GM06990 (cell line): ENCODE measurements at regions not wholly inside any gene's neighbourhood (a gene's known extent, or its start where the extent isn't known, plus 50 kb on each side); places are given as distances from the start of the nearest gene placed in this dataset.
"Not testable (repeated sequence)": the region's sequence is repeated elsewhere in the genome, so short reads cannot be mapped to it uniquely, and the experiment has no call there.

Source experiments
- DNase-seq: peaks from one replicate; pipeline ENCODE4 v3.0.0-alpha.2; 2011; ENCODE audit not compliant: insufficient read length; ENCODE audit errors: extremely low read depth
- H3K27me3 ChIP-seq: replicated peaks from 2 replicates; pipeline ENCODE4 v1.6.0; 2011; ENCODE audit warnings: low read length; ENCODE audit not compliant: control insufficient read depth, insufficient read depth
- H3K36me3 ChIP-seq: 2 replicates; pipeline ENCODE4 v1.5.1; 2011; ENCODE audit warnings: low read length; ENCODE audit not compliant: control insufficient read depth, insufficient read depth
- H3K4me3 ChIP-seq: replicated peaks from 2 replicates; pipeline ENCODE4 v1.5.1; 2011; ENCODE audit warnings: low read depth, mild to moderate bottlenecking, control low read depth, low read length
- CTCF ChIP-seq: IDR thresholded peaks from 2 replicates; pipeline ENCODE4 v1.5.1; 2011; ENCODE audit warnings: low read length, control low read depth, mild to moderate bottlenecking, inconsistent platforms; ENCODE audit not compliant: insufficient read depth, poor library complexity, severe bottlenecking

GRCh38 chr4:160347197-160347596 is 1244.3 kb downstream of the RAPGEF2 start:
- Histone ChIP-seq H3K27me3 (no peaks in the 10 kb centered on the region), H3K36me3 (no peaks in the 10 kb centered on the region), H3K4me3 (no peak overlapping the region)
- no peak for TF ChIP-seq CTCF
- no peak for DNase-seq

- Histone ChIP-seq H3K27me3 (no peaks in the 10 kb centered on the region), H3K36me3 (no peaks in the 10 kb centered on the region), H3K4me3 (no peak overlapping the region)
- no peak for DNase-seq
- TF ChIP-seq CTCF: no peak
Observed at GRCh38 chr4:160350944-160351343, 1248.1 kb downstream of the RAPGEF2 start.

GRCh38 chr4:160352637-160353036 is 1249.8 kb downstream of the RAPGEF2 start:
- no peak for DNase-seq
- H3K36me3 ChIP-seq: no peaks in the 10 kb centered on the region
- TF ChIP-seq CTCF: no peak
- H3K27me3 ChIP-seq: no peaks in the 10 kb centered on the region
- H3K4me3 ChIP-seq: no peak overlapping the region

- Histone ChIP-seq H3K4me3 (no peak overlapping the region), H3K36me3 (no peaks in the 10 kb centered on the region)
- DNase-seq: no peak
Observed at GRCh38 chr4:160353548-160353947, 1250.7 kb downstream of the RAPGEF2 start.

GRCh38 chr4:160362478-160362877 is 1259.6 kb downstream of the RAPGEF2 start:
- H3K4me3 ChIP-seq: no peak overlapping the region
- H3K27me3 ChIP-seq: no peaks in the 10 kb centered on the region
- no peaks in the 10 kb centered on the region for H3K36me3 ChIP-seq
- no peak for DNase-seq
- no peak for TF ChIP-seq CTCF

More at GRCh38 chr4:160353548-160353947, 1250.7 kb downstream of the RAPGEF2 start:
- H3K27me3 ChIP-seq: no peaks in the 10 kb centered on the region
- TF ChIP-seq CTCF: no peak

GRCh38 chr4:160364217-160364616 is 1261.3 kb downstream of the RAPGEF2 start:
- no peak for TF ChIP-seq CTCF
- Histone ChIP-seq H3K4me3 (no peak overlapping the region), H3K36me3 (no peaks in the 10 kb centered on the region), H3K27me3 (no peaks in the 10 kb centered on the region)
- no peak for DNase-seq

- H3K27me3 ChIP-seq, H3K36me3 ChIP-seq, H3K4me3 ChIP-seq, DNase-seq: not testable (repeated sequence)
Observed at GRCh38 chr4:160364665-160365064, 1261.8 kb downstream of the RAPGEF2 start.

- H3K36me3 ChIP-seq, H3K4me3 ChIP-seq, DNase-seq, H3K27me3 ChIP-seq: not testable (repeated sequence)
Observed at GRCh38 chr4:160365383-160365782, 1262.5 kb downstream of the RAPGEF2 start.
